ENCODE measurements at regions not wholly inside any gene's neighbourhood (a gene's known extent, or its start where the extent isn't known, plus 50 kb on each side); places are given as distances from the start of the nearest gene placed in this dataset.

DNA sequence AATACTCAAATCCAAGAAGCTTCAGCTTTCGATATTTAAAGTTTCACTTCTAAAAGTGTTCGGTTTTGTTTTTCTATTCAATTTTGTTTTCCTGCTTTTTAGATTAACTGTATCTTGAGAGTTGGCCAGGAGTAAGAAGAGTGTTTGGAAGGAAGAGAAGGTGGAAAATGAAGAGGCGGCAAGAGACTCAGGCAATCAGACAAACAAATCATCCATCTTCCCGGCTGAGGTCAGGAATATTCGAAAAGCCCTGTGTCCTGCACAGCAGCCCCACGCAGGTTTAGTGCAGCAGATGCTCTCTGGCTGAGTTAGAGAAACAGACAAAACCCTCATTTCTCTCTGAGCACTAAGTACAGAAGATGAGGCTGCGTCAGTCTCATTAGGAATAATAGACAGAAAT is 330.3 kb upstream of the NOCT start:
- Histone ChIP-seq H3K27me3 (no peaks in the 10 kb centered on the region), H3K36me3 (no peaks in the 10 kb centered on the region), H3K4me1 (no peaks in the 10 kb centered on the region), H3K9me3 (no peaks in the 10 kb centered on the region), H3K4me3 (ENCODE audit: low read depth, low read length) (no peak overlapping the region)
- TF ChIP-seq CTCF (IDR thresholded peaks at IDR 0.05; ENCODE audit: low read depth, low read length) = no peak
- no peak for DNase-seq

DNA sequence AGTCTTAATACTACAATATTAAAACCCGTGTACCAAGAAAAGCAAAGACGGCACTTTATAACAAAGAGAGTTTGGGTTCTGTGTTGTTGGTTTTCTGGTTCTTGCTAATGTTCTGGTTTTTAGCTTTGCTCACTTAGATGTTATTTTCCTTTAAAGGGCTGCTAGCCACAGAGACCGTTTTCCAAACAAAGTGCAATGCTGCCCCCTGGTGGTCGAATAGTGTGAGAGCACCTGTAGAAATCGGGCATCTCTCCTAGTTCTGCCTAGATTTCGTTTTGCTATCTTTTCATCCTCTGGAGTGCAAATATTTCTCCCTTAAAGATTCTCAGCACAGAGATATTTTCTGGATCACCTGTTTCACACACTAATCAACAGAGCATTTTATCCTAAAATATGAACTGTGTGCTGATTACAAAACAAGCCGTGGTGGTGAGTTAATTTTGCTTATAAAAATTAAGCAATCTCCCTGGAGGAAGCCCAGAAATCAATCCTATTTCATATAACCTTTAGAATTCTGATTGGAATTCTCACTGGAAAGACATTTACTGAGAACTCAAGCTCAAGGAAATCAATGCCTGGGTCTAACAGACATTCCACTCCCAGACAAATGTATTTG is 334.5 kb upstream of the NOCT start:
- Histone ChIP-seq H3K36me3 (no peaks in the 10 kb centered on the region), H3K27me3 (no peaks in the 10 kb centered on the region), H3K4me3 (ENCODE audit: low read depth, low read length) (no peak overlapping the region), H3K9me3 (no peaks in the 10 kb centered on the region), H3K4me1 (no peaks in the 10 kb centered on the region)
- peak; percentile 80 for DNase-seq
- peak; percentile 88 for TF ChIP-seq CTCF (IDR thresholded peaks at IDR 0.05; ENCODE audit: low read depth, low read length)

DNA sequence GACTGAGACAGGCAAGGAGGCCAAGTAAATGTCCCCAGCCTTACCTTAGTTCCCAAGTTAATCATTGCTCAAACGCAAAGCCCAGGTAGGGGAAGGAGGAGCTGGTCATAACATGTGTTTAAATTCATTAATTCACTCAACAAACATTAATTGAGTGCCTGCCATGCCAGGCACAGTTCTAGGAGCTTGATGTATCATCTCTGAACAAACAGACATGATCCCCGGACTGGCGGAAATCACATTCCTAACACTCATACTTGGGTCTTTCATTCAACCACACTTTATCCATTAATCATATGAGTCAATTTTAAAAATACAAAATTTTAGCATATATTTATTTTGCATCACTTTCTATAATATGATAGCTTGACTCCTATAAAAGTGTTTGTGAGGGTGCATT is 335.3 kb upstream of the NOCT start:
- Histone ChIP-seq H3K4me3 (ENCODE audit: low read depth, low read length) (no peak overlapping the region), H3K9me3 (no peaks in the 10 kb centered on the region), H3K27me3 (no peaks in the 10 kb centered on the region), H3K36me3 (no peaks in the 10 kb centered on the region), H3K4me1 (no peaks in the 10 kb centered on the region)
- DNase-seq = no peak
- no peak for TF ChIP-seq CTCF (IDR thresholded peaks at IDR 0.05; ENCODE audit: low read depth, low read length)

- Histone ChIP-seq H3K36me3 (no peaks in the 10 kb centered on the region), H3K4me1 (no peaks in the 10 kb centered on the region), H3K9me3 (no peaks in the 10 kb centered on the region), H3K27me3 (no peaks in the 10 kb centered on the region), H3K4me3 (ENCODE audit: low read depth, low read length) (no peak overlapping the region)
- DNase-seq = no peak
- no peak for TF ChIP-seq CTCF (IDR thresholded peaks at IDR 0.05; ENCODE audit: low read depth, low read length)
Observed at GRCh38 chr4:138678985-138679746, 336.4 kb upstream of the NOCT start.

DNA sequence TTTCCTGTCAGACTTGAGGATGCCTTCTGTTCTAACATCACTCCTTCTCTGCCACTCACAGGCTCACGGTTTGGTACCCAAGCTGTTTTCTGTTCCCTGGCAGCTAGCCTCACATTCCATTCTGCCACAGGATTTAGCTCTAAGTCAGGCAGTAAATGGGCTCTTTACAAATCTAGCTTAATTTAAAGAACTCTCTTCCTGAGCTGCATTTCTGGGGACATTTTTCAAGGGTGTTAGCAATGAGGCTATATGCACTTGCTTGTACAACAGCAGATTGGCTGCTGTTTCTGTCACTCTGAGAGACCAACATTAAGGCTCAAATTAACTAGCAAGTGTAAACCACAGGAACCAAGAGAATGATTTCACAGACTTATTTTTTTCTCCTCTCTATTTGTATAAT is 337.8 kb upstream of the NOCT start:
- no peak for DNase-seq
- Histone ChIP-seq H3K4me1 (no peaks in the 10 kb centered on the region), H3K9me3 (no peaks in the 10 kb centered on the region), H3K36me3 (no peaks in the 10 kb centered on the region), H3K4me3 (ENCODE audit: low read depth, low read length) (no peak overlapping the region), H3K27me3 (no peaks in the 10 kb centered on the region)
- TF ChIP-seq CTCF (IDR thresholded peaks at IDR 0.05; ENCODE audit: low read depth, low read length) = no peak

GRCh38 chr4:138677212-138677611 is 338.4 kb upstream of the NOCT start:
- Histone ChIP-seq H3K4me1 (no peaks in the 10 kb centered on the region), H3K36me3 (no peaks in the 10 kb centered on the region), H3K4me3 (ENCODE audit: low read depth, low read length) (no peak overlapping the region), H3K27me3 (no peaks in the 10 kb centered on the region), H3K9me3 (no peaks in the 10 kb centered on the region)
- no peak for DNase-seq
- TF ChIP-seq CTCF (IDR thresholded peaks at IDR 0.05; ENCODE audit: low read depth, low read length) = no peak
